D721Med (cell line): ENCODE measurements at regions not wholly inside any gene's neighbourhood (a gene's known extent, or its start where the extent isn't known, plus 50 kb on each side); places are given as distances from the start of the nearest gene placed in this dataset.

Source experiments
- DNase-seq: peaks from one replicate; pipeline ENCODE4 v3.0.0; 2011; ENCODE audit warnings: low spot score; ENCODE audit not compliant: insufficient read length
- FAIRE-seq: peaks from 2 replicates; lab custom pipeline; 2011; peaks lifted over from hg19 to GRCh38; lab: Jason Lieb, UNC
- TF ChIP-seq, protein P1 (sequence below): IDR thresholded peaks from 2 replicates; pipeline ENCODE4 v1.5.1; 2012; ENCODE audit warnings: mild to moderate bottlenecking, control low read depth; ENCODE audit not compliant: insufficient read depth; ENCODE audit errors: missing control alignments

DNA sequence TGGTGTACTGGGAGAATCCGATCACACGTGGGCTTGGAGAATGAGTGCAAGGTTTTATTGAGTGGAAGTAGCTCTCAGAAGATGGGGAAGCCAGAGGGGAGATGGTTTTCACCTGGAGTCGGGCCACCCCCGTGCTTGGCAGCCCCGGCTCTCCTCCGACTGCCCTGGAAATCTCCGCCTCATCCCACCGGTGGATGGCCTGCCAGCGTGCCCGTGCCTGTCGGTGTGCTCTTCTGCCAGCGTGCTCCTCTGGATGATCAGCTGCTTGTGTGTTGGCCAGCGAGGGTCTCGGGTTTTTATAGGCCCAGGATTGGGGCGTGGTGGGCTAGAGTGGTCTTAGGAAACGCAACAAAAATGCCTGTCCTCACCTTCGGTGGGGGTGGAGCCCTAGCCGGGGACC, 368.0 kb downstream of the FAT4 start:
- TF ChIP-seq, protein P1, sequence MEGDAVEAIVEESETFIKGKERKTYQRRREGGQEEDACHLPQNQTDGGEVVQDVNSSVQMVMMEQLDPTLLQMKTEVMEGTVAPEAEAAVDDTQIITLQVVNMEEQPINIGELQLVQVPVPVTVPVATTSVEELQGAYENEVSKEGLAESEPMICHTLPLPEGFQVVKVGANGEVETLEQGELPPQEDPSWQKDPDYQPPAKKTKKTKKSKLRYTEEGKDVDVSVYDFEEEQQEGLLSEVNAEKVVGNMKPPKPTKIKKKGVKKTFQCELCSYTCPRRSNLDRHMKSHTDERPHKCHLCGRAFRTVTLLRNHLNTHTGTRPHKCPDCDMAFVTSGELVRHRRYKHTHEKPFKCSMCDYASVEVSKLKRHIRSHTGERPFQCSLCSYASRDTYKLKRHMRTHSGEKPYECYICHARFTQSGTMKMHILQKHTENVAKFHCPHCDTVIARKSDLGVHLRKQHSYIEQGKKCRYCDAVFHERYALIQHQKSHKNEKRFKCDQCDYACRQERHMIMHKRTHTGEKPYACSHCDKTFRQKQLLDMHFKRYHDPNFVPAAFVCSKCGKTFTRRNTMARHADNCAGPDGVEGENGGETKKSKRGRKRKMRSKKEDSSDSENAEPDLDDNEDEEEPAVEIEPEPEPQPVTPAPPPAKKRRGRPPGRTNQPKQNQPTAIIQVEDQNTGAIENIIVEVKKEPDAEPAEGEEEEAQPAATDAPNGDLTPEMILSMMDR, result no peak
- FAIRE-seq (no peak), DNase-seq (no peak)

DNA sequence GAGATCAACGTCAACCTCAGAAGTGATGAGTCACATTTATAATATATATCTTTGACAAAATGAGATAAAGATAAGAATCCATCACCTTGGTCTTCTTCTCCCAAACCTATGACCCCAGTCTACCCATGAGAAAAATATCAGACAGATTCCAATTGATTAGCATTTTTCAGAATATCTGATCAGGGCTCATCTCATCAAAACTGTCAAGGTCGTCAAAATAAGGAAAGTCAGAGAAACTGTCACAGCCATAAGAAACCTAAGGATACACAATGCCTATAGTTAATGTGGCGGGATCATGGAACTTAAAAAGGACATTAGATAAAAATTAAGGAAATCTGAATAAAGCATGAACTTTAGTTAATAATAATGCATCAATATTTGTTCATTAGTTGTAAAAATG, 374.1 kb downstream of the FAT4 start:
- FAIRE-seq, result no peak
- TF ChIP-seq, protein P1, result no peak

DNA sequence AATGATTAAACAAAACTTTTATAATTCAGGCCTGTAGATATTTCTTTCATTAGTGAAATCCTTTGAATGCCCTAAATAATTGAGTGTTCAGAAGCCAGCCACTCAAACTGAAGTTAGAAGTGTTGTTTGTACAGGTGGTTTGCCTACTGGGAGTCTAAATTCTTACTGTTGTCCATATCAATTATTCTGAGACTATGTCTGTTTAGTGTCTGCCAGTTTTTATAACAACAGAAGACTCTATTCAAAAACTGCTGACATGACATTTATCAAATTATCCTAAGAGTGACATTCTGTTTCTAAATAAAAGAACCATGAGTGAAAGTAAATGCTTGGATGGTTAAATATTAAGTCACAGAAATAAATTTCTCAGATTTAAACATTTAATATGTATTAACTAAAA, 375.1 kb downstream of the FAT4 start:
- TF ChIP-seq, protein P1, result no peak
- DNase-seq, result no peak
- no peak for FAIRE-seq

More for the DNA sequence above, 374.1 kb downstream of the FAT4 start:
- no peak for DNase-seq

- no peak for FAIRE-seq
- DNase-seq, result no peak
- TF ChIP-seq, protein P1, result no peak
Observed at GRCh38 chr4:125693228-125693627, 378.5 kb downstream of the FAT4 start.

- FAIRE-seq (no peak), DNase-seq (no peak)
- TF ChIP-seq, protein P1, result no peak
Observed at GRCh38 chr4:125702406-125702805, 387.7 kb downstream of the FAT4 start.

DNA sequence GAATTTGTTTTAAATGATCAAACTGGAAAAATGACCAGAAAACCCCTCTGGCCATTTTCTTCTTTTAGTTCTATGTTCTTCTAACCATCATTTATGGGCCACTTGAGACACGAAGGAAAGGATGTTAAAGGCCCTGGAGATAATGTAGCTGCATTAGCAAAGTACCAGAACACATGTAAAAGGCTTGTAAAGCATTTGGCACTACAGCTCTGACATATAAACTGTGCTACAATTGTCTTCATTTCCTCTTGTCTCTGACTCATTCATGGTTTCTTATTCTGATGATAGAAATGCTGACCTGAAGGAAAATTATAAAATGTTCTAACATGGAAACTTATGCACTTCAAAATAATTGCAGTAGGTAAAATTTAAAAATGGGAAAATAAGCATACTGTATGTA, 388.7 kb downstream of the FAT4 start:
- TF ChIP-seq, protein P1, result no peak
- no peak for FAIRE-seq
- no peak for DNase-seq

- TF ChIP-seq, protein P1, result no peak
- no peak for FAIRE-seq
Observed at GRCh38 chr4:125704726-125705125, 390.0 kb downstream of the FAT4 start.

More at GRCh38 chr4:125704726-125705125, 390.0 kb downstream of the FAT4 start:
- DNase-seq, result no peak
